Embryonic facial prominence (tissue), 1 donor: ENCODE measurements at regions not wholly inside any gene's neighbourhood (a gene's known extent, or its start where the extent isn't known, plus 50 kb on each side); places are given as distances from the start of the nearest gene placed in this dataset.
"Not testable (repeated sequence)": the region's sequence is repeated elsewhere in the genome, so short reads cannot be mapped to it uniquely, and the experiment has no call there.

Source experiments
- DNase-seq: peaks from one replicate; pipeline ENCODE4 v3.0.0-alpha.2; 2016; ENCODE audit errors: extremely low spot score

DNA sequence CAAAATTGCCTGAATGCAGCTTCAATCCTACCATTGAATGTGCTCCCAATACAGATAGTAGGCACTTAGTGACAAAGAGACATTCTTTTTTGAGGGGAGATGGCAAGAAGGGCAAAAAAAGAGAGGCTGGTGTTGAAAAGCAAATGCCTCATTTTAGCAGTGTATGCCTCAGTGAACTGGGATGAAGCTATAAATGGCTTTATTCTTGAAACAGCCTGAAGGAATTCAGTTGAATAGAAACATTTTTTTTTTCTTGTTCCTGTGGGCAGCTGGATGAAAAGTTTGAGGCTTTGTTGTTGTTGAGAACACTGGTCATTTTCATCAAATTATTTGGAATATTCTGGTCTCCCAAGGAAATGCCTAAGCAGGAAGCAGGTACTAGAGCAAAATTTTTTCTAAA is 228.9 kb downstream of the RNF144A start:
- DNase-seq: no peak

- DNase-seq: no peak
Observed at GRCh38 chr2:7154656-7155055, 237.4 kb downstream of the RNF144A start.

GRCh38 chr2:7161501-7161900 is 244.3 kb downstream of the RNF144A start:
- no peak for DNase-seq

DNA sequence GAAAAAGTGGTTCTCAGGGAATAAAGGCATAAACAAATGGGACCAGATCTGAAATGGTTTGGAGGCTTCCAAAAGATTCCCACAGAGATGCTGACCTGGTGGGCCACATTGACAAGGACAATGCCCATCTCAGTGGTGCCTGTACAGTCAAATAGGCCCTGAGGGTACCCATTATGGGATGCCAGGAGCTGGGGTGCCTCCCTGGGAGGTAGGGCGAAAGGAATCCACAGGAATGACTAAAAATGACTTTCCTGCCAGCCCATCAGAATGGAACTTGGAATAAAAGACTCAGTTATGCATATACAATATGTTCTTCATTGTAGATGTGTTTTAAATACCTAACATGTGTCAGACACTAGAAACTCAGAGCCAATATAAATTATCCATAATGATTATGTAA is 248.5 kb downstream of the RNF144A start:
- DNase-seq: no peak

- no peak for DNase-seq
Observed at GRCh38 chr2:7167801-7168411, 250.7 kb downstream of the RNF144A start.

- DNase-seq: no peak
Observed at GRCh38 chr2:7169593-7169992, 252.4 kb downstream of the RNF144A start.

- not testable (repeated sequence) for DNase-seq
Observed at GRCh38 chr2:7178996-7179395, 261.8 kb downstream of the RNF144A start.

- DNase-seq: no peak
Observed at GRCh38 chr2:7180638-7181370, 263.6 kb downstream of the RNF144A start.

- no peak for DNase-seq
Observed at GRCh38 chr2:7182525-7182924, 265.3 kb downstream of the RNF144A start.

GRCh38 chr2:7189106-7189505 is 271.9 kb downstream of the RNF144A start:
- DNase-seq: no peak

DNA sequence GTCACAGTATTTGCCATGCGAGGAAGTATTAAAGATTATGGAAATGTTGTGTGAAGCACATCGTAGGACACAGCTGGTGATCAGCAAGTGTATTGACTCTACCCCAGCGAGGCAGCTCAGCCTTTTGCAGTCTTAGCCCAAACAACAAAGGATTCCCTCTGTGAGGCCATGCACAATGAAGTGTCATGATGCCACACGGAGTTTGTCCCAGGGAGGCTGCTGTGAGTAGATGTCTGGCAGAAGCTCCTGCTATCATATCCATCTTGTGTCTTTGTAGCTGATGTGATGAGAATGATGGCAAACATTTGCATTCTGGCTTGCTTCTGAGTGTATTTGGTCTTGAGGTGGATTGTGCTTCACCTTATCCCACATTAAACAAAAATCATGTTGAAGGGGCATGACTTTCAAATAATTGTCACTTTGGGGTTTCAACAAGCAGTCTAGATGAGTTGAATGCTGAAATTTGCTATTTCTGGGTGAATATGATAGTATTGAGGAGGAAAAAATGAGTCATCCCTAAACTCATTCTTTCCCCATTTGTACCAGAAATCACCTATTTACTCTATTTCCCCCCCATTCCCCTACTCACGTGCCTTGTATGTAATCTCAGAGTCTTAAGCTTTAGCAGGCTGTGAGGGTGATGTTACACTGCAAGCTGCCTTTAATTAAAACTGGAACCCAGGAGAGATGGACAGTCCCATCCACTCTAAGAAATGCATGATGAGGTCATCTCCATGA is 273.5 kb downstream of the RNF144A start:
- DNase-seq: no peak

DNA sequence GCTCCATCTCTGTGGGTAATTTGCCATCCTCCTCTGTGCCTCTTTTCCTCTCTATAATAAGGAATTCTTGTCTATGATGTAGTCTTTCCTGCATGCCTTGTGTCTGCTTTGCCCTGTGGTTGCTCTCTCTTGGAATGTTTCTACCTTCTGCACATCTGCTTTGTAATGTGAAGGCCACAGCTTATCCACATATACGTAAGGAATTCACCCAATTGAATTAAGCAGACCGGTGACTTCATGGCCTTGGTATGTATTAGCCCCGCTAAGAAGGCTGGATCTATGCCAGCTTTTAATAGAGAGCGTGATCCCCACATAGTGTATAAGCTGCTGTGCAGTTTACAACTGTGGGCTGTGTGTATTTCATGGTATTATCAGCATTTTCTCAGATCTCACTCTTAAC is 274.7 kb downstream of the RNF144A start:
- peak; percentile 76 for DNase-seq

DNA sequence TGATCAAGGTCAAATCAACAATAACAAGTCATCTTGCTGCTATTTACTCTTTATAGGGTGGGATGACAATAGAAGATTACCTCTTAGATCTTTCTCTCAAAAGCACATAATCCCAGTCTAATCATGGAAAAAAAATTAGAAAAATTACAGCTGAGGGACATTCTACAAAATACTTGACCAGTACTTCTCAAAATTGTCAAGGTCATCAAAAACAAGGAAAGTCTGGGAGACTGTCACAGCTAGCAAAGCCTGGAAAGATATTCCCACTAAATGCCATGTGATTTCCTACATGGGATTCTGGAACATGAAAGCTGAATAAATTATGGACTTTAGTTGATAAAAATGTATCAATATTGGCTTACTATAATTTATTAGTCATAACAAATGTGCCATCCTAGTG is 276.2 kb downstream of the RNF144A start:
- no peak for DNase-seq

- no peak for DNase-seq
Observed at GRCh38 chr2:7194950-7195349, 277.7 kb downstream of the RNF144A start.

DNA sequence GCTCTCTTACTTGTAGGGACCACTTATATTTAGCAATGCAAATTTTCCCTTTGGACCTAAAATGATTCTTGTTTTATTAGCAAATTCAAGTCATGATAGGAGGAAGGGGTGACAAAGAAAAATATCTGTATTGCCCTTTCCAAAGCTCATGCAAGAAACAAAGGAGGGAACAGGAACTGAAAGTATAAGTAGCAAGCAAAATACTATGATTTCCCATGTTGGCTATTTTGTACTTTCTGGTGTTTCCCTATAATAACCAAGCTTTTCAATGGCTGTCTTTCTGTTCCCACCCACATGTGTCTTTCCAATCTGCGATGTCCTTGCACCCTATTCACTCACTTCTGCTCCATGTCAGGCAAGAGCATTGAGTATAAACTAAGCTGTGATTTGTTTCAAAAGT is 279.7 kb downstream of the RNF144A start:
- DNase-seq: no peak

DNA sequence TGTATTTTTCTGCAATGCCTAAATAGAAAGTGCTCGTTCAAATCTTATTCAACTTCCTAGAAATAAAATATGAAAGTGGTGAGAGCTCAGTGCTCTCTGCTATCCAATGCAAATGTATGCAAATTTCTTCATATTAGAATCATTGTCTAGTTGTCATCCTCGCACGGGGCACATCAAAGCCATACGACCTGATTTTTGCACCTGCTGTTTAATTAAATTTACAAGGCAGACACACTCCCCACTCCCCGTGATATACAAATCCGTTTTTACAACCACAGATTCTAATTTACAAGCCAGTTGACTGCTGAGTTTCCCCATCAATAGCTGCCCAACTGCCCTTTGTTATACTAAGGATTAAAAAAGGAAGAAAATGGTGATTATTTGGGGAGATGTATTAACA is 284.6 kb downstream of the RNF144A start:
- DNase-seq: no peak

DNA sequence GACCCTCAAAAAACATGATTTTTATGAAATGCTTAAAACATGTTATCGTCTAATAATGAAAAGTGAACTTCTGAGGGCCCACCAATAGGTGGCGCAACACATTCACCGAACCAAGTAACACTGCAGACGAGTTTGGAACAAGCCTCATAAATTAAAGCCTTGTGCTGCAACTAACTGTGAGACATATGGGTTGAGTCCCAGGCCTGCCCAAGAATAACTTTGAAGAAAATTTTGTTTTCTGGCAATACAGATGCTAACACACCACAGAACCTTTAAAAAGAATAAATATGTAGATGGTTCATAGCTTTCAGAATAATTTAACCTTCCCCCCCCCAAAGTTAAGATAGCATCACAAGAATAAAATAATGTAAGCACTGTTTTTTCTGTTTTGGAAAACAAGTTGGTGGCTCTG is 285.9 kb downstream of the RNF144A start:
- peak; percentile 74 for DNase-seq

- DNase-seq: no peak
Observed at GRCh38 chr2:7205151-7205830, 288.1 kb downstream of the RNF144A start.

DNA sequence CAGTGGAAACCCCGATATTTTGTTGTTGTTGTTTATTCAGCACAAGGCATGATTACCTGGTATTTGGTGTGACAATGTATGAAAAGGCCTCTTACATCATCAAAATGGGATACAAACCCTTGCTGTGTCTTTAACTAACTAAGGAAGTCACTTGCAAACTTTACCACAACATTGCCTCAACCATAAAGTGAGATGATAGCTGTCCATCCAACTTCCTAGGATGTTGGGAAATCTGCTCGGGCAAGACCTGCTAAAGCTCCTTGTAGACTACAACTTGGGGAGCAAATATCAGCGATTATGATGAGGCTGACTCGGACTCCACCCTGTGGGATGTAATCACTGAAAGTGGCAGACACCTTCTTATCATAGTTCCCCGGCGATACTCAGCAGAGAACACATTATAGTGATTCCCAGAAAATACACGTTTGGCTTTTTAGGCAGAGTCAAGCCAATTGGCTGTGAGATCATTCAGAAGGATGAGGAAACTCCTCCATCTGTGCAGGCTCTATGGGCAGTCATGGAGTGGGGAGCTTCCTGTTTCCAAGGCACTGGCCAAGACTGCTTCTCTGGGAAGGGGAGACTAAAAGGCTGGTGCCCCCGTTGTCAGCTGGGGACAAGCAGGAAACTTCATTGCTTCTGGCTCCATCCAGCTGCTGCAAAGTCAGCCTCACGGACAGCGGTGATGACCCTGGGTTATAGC is 289.0 kb downstream of the RNF144A start:
- no peak for DNase-seq

DNA sequence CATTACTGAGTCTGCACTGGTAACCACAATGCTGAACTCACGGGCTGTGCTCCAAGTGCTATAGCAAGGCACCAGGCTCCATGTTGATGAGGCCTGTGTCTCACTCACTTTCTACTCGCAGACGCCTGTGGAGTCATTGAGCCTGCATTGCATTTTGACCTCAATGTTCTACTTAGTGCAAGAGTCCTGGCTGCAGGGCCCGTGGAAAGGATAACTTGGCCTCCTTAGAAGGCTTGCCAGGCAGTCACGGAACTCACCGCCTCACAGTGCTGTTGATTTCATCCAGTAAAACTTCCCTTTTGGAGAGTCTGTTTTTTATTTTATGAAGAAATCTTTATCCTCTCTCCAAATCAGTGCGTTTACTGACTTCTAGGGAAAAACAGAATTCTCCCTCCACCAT is 290.4 kb downstream of the RNF144A start:
- no peak for DNase-seq

GRCh38 chr2:7209757-7210555 is 292.7 kb downstream of the RNF144A start:
- DNase-seq: no peak
